ENCODE measurements at regions not wholly inside any gene's neighbourhood (a gene's known extent, or its start where the extent isn't known, plus 50 kb on each side); places are given as distances from the start of the nearest gene placed in this dataset.

GRCh38 chr3:43909149-43909548 lies 218.4 kb downstream of the ABHD5 start:
- no peaks in the 10 kb centered on the region for H3K36me3 ChIP-seq (replicated peaks in 1 of 2; ENCODE audit: control insufficient read depth in 1 of 2, insufficient read depth in 2 of 2, low read length in 1 of 2)
- no peak overlapping the region for H3K9ac ChIP-seq

GRCh38 chr3:43910750-43911149 lies 220.0 kb downstream of the ABHD5 start:
- H3K4me1 ChIP-seq (ENCODE audit: control insufficient read depth in 1 of 2, insufficient read depth in 2 of 2, low read depth in 1 of 2, low read length in 1 of 2), result peaks cover 0 to 4% of the 10 kb centered on the region in 2 experiments; a peak in 1 of 4 replicates
- 89% methylated on average over 2 of the region's 2 CpGs for WGBS (ENCODE audit: low lambda C conversion rate)
- CTCF ChIA-PET, result no interaction called here
- no peaks in the 10 kb centered on the region for H3K27me3 ChIP-seq (ENCODE audit: insufficient read depth)
- no peak overlapping the region for H3K9ac ChIP-seq
- no peaks in the 10 kb centered on the region for H3K79me2 ChIP-seq (ENCODE audit: insufficient read depth)
- no peaks in the 10 kb centered on the region for H3K9me2 ChIP-seq
- no peak overlapping the region for H3K4me3 ChIP-seq (ENCODE audit: low read depth in 2 of 2, low read length in 1 of 2)
- H4K20me1 ChIP-seq (ENCODE audit: insufficient read depth), result no peaks in the 10 kb centered on the region
- DNase-seq, result no peak
- H3F3A ChIP-seq (replicated peaks; ENCODE audit: insufficient read depth), result no peaks in the 10 kb centered on the region
- no peak overlapping the region for H3K4me2 ChIP-seq
- H3K9me3 ChIP-seq, result no peaks in the 10 kb centered on the region
- no peak overlapping the region for H2AFZ ChIP-seq (ENCODE audit: low read depth)
- H3K27ac ChIP-seq (ENCODE audit: low read depth in 2 of 2, low read length in 1 of 2), result no peak overlapping the region
- POLR2A ChIA-PET, result no interaction called here
- H3K36me3 ChIP-seq (replicated peaks in 1 of 2; ENCODE audit: control insufficient read depth in 1 of 2, insufficient read depth in 2 of 2, low read length in 1 of 2), result no peaks in the 10 kb centered on the region
- TF ChIP-seq ZBTB33 (IDR thresholded peaks at IDR 0.05; ENCODE audit: borderline replicate concordance, low read depth) (no peak), POLR2AphosphoS5 (IDR thresholded peaks at IDR 0.05; ENCODE audit: low read depth, low read length) (no peak), GATA2 (CRISPR knock-in tag; IDR thresholded peaks at IDR 0.05) (no peak), SMC3 (IDR thresholded peaks at IDR 0.05; ENCODE audit: low read depth, low read length) (no peak), RXRA (IDR thresholded peaks at IDR 0.05; ENCODE audit: borderline replicate concordance, low read depth) (no peak), YY1 (IDR thresholded peaks at IDR 0.05; ENCODE audit: low read depth) (no peak), TEAD4 (IDR thresholded peaks at IDR 0.05; ENCODE audit: borderline replicate concordance, insufficient read depth) (no peak), CHD2 (IDR thresholded peaks at IDR 0.05; ENCODE audit: low read length, partially characterized antibody) (no peak), RAD21 (IDR thresholded peaks at IDR 0.05; ENCODE audit: low read length) (no peak)
- TF ChIP-seq, protein P1, sequence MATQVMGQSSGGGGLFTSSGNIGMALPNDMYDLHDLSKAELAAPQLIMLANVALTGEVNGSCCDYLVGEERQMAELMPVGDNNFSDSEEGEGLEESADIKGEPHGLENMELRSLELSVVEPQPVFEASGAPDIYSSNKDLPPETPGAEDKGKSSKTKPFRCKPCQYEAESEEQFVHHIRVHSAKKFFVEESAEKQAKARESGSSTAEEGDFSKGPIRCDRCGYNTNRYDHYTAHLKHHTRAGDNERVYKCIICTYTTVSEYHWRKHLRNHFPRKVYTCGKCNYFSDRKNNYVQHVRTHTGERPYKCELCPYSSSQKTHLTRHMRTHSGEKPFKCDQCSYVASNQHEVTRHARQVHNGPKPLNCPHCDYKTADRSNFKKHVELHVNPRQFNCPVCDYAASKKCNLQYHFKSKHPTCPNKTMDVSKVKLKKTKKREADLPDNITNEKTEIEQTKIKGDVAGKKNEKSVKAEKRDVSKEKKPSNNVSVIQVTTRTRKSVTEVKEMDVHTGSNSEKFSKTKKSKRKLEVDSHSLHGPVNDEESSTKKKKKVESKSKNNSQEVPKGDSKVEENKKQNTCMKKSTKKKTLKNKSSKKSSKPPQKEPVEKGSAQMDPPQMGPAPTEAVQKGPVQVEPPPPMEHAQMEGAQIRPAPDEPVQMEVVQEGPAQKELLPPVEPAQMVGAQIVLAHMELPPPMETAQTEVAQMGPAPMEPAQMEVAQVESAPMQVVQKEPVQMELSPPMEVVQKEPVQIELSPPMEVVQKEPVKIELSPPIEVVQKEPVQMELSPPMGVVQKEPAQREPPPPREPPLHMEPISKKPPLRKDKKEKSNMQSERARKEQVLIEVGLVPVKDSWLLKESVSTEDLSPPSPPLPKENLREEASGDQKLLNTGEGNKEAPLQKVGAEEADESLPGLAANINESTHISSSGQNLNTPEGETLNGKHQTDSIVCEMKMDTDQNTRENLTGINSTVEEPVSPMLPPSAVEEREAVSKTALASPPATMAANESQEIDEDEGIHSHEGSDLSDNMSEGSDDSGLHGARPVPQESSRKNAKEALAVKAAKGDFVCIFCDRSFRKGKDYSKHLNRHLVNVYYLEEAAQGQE (IDR thresholded peaks at IDR 0.05; ENCODE audit: low read depth, low read length), result no peak

More at GRCh38 chr3:43909149-43909548, 218.4 kb downstream of the ABHD5 start:
- ChIA-PET CTCF (no interaction called here), POLR2A (no interaction called here)
- TF ChIP-seq GABPA (IDR thresholded peaks at IDR 0.05; ENCODE audit: low read depth) (no peak), FOSL2 (IDR thresholded peaks at IDR 0.05; ENCODE audit: borderline replicate concordance, low read depth) (no peak), TCF12 (IDR thresholded peaks at IDR 0.05) (no peak), JUND (IDR thresholded peaks at IDR 0.05) (no peak), ELF1 (IDR thresholded peaks at IDR 0.05) (no peak)
- TF ChIP-seq, protein P2, sequence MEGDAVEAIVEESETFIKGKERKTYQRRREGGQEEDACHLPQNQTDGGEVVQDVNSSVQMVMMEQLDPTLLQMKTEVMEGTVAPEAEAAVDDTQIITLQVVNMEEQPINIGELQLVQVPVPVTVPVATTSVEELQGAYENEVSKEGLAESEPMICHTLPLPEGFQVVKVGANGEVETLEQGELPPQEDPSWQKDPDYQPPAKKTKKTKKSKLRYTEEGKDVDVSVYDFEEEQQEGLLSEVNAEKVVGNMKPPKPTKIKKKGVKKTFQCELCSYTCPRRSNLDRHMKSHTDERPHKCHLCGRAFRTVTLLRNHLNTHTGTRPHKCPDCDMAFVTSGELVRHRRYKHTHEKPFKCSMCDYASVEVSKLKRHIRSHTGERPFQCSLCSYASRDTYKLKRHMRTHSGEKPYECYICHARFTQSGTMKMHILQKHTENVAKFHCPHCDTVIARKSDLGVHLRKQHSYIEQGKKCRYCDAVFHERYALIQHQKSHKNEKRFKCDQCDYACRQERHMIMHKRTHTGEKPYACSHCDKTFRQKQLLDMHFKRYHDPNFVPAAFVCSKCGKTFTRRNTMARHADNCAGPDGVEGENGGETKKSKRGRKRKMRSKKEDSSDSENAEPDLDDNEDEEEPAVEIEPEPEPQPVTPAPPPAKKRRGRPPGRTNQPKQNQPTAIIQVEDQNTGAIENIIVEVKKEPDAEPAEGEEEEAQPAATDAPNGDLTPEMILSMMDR (IDR thresholded peaks at IDR 0.05), result no peak
- TF ChIP-seq, protein P1 (IDR thresholded peaks at IDR 0.05; ENCODE audit: low read depth, low read length), result no peak
- Histone ChIP-seq H3K9me3 (no peaks in the 10 kb centered on the region), H4K20me1 (ENCODE audit: insufficient read depth) (no peaks in the 10 kb centered on the region), H3K4me2 (no peak overlapping the region), H3K27ac (ENCODE audit: low read depth in 2 of 2, low read length in 1 of 2) (no peak overlapping the region), H2AFZ (ENCODE audit: low read depth) (no peak overlapping the region), H3K4me1 (ENCODE audit: control insufficient read depth in 1 of 2, insufficient read depth in 2 of 2, low read depth in 1 of 2, low read length in 1 of 2) (peaks cover 0 to 7% of the 10 kb centered on the region in 2 experiments; a peak in 1 of 4 replicates), H3K27me3 (ENCODE audit: insufficient read depth) (no peaks in the 10 kb centered on the region), H3K9me2 (no peaks in the 10 kb centered on the region), H3K79me2 (ENCODE audit: insufficient read depth) (no peaks in the 10 kb centered on the region), H3K4me3 (ENCODE audit: low read depth in 2 of 2, low read length in 1 of 2) (no peak overlapping the region), H3F3A (replicated peaks; ENCODE audit: insufficient read depth) (no peaks in the 10 kb centered on the region)
- WGBS (ENCODE audit: low lambda C conversion rate), result 72% methylated on average over 3 of the region's 3 CpGs
- DNase-seq, result no peak
